ENCODE measurements at regions not wholly inside any gene's neighbourhood (a gene's known extent, or its start where the extent isn't known, plus 50 kb on each side); places are given as distances from the start of the nearest gene placed in this dataset.

GRCh38 chr9:38284588-38285051, 107.9 kb upstream of the ALDH1B1 start:
- DNase-seq: peak; percentile 18 to 69

- no peak for DNase-seq
These were observed 108.4 kb upstream of the ALDH1B1 start for GRCh38 chr9:38284039-38284575.

GRCh38 chr9:38282756-38283155, 109.7 kb upstream of the ALDH1B1 start:
- no peak for DNase-seq

GRCh38 chr9:38281917-38282316, 110.6 kb upstream of the ALDH1B1 start:
- DNase-seq: no peak

- DNase-seq: no peak
These were observed 111.3 kb upstream of the ALDH1B1 start for GRCh38 chr9:38281196-38281595.

GRCh38 chr9:38280251-38280800, 112.2 kb upstream of the ALDH1B1 start:
- DNase-seq: no peak

- no peak for DNase-seq
These were observed 113.4 kb upstream of the ALDH1B1 start for GRCh38 chr9:38278931-38279679.

- DNase-seq: no peak
These were observed 114.0 kb upstream of the ALDH1B1 start for GRCh38 chr9:38278457-38278856.

GRCh38 chr9:38277601-38278200, 114.8 kb upstream of the ALDH1B1 start:
- no peak for DNase-seq

GRCh38 chr9:38276771-38277439, 115.6 kb upstream of the ALDH1B1 start:
- DNase-seq: no peak

GRCh38 chr9:38274800-38275199, 117.7 kb upstream of the ALDH1B1 start:
- DNase-seq: no peak

- DNase-seq: no peak
These were observed 119.8 kb upstream of the ALDH1B1 start for GRCh38 chr9:38272710-38273109.

- no peak for DNase-seq
These were observed 120.7 kb upstream of the ALDH1B1 start for GRCh38 chr9:38271666-38272241.

- no peak for DNase-seq
These were observed 122.7 kb upstream of the ALDH1B1 start for GRCh38 chr9:38269775-38270174.

- DNase-seq: peak in 1 of 2 experiments; percentile 10
These were observed 129.0 kb upstream of the ALDH1B1 start for GRCh38 chr9:38263532-38263931.

- DNase-seq: no peak
These were observed 132.8 kb upstream of the ALDH1B1 start for GRCh38 chr9:38259519-38260218.

- DNase-seq: no peak
These were observed 133.4 kb upstream of the ALDH1B1 start for GRCh38 chr9:38259056-38259455.

GRCh38 chr9:38257626-38258215, 134.8 kb upstream of the ALDH1B1 start:
- DNase-seq: no peak

- DNase-seq: no peak
These were observed 136.0 kb upstream of the ALDH1B1 start for GRCh38 chr9:38256461-38256860.

- no peak for DNase-seq
These were observed 136.9 kb upstream of the ALDH1B1 start for GRCh38 chr9:38255599-38255998.

- DNase-seq: no peak
These were observed 137.7 kb upstream of the ALDH1B1 start for GRCh38 chr9:38254756-38255155.

- no peak for DNase-seq
These were observed 138.4 kb upstream of the ALDH1B1 start for GRCh38 chr9:38254151-38254550.
